ENCODE measurements at regions not wholly inside any gene's neighbourhood (a gene's known extent, or its start where the extent isn't known, plus 50 kb on each side); places are given as distances from the start of the nearest gene placed in this dataset.

DNA sequence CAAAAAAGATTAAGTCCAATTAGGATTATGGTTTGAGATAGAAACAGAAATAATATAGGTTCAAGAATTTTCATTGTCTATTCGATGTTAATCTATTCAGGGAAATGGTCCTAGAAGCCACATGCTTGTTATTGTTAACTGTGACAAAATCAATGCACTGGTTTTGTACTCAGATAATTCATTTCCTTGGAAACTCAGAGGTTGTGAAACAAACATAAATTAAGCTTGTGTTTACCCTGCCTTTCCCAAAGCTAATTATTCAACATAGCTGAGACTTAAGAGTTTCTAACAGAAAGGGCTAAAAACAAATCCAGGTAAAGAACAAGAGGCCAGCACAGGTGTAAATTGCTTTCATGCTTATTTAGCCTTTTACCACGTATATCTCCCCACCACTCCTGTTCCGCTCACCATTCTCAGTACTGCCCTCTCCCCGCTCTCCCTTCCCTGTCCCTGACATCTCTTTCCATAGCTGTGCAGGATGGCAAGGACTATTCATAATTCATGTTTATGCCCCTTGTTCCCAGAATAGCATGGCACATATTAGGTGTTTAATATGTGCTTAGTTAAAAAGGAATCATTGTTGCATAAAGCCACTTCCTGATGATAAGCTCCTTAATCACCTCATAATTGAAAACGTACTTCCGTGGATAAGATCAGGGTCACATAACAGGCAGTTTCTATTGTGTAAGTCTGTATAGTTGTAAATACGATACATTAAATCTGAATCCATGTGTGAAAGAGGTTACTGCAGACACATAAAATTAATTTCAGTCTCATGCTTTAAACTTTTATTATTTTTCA is 131.8 kb upstream of the USP15 start:
- TF ChIP-seq YY1 (IDR thresholded peaks at IDR 0.05; ENCODE audit: extremely low read depth, insufficient replicate concordance, low read depth, low read length) (no peak), EZH2 (IDR thresholded peaks at IDR 0.05) (no peak), POLR2A (IDR thresholded peaks at IDR 0.05; ENCODE audit: borderline replicate concordance, extremely low read depth, insufficient read depth, insufficient read length) (no peak), POLR2AphosphoS5 (IDR thresholded peaks at IDR 0.05; ENCODE audit: low read depth, low read length) (no peak), SIN3A (IDR thresholded peaks at IDR 0.05; ENCODE audit: low read depth) (no peak)
- TF ChIP-seq, protein P1, sequence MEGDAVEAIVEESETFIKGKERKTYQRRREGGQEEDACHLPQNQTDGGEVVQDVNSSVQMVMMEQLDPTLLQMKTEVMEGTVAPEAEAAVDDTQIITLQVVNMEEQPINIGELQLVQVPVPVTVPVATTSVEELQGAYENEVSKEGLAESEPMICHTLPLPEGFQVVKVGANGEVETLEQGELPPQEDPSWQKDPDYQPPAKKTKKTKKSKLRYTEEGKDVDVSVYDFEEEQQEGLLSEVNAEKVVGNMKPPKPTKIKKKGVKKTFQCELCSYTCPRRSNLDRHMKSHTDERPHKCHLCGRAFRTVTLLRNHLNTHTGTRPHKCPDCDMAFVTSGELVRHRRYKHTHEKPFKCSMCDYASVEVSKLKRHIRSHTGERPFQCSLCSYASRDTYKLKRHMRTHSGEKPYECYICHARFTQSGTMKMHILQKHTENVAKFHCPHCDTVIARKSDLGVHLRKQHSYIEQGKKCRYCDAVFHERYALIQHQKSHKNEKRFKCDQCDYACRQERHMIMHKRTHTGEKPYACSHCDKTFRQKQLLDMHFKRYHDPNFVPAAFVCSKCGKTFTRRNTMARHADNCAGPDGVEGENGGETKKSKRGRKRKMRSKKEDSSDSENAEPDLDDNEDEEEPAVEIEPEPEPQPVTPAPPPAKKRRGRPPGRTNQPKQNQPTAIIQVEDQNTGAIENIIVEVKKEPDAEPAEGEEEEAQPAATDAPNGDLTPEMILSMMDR (IDR thresholded peaks at IDR 0.05 in 2 of 3, conservative IDR thresholded peaks at IDR 0.05 in 1 of 3; ENCODE audit: borderline replicate concordance in 1 of 3, insufficient read depth in 1 of 3, low read depth in 2 of 3, low read length in 2 of 3) = no peak
